CD4-positive, alpha-beta T cell treated with Interleukin-17A for 4 hours (primary cell): ENCODE measurements at regions not wholly inside any gene's neighbourhood (a gene's known extent, or its start where the extent isn't known, plus 50 kb on each side); places are given as distances from the start of the nearest gene placed in this dataset.

ENCODE experiments used
- DNase-seq: peaks from one replicate; pipeline ENCODE4 v3.0.0-alpha.2; 2020; ENCODE audit warnings: mixed read lengths

DNA sequence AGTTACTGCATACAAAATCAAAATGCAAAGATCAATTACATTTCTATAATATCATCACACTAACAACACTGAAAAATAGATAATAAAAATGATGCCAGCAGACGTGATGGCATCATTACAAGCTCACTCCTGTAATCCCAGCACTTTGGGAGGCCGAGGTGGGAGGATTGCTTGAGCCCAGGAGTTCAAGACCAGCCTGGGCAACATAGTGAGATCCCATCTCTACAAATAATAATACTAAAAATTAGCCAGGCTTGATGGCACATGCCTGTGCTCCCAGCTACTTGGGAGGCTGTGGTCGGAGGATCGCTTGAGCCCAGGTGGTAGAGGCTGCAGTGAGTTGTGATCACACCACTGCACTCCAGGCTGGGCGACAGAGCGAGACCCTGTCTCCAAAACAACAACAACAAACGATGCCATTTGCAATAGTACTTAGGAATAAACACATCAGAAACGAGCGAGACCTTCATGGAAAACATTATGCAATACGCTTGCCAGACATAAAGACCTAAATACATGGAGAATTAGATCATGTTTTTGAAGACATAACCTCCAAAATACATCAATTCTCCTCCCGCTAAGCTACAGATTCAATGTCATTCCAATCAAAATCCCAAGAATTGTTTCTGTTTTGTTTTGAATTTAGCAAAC is 86.6 kb upstream of the ERRFI1 start:
- no peak for DNase-seq

DNA sequence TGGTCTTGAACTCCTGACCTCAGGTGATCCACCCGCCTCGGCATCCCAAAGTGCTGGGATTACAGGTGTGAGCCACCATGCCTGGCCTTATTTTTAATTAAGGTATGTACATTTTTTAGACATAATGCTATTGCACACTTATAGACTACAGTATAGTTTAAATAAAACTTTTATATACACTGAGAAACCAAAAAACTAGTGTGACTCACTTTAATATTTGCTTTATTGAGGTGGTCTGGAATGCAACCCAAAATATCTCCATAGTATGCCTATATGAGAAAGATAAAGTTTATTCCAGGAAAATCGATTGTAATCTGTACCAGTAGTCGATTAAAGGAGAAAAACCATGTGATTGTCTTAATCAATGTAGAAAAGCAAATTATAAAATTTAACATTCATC is 85.5 kb upstream of the ERRFI1 start:
- no peak for DNase-seq

DNA sequence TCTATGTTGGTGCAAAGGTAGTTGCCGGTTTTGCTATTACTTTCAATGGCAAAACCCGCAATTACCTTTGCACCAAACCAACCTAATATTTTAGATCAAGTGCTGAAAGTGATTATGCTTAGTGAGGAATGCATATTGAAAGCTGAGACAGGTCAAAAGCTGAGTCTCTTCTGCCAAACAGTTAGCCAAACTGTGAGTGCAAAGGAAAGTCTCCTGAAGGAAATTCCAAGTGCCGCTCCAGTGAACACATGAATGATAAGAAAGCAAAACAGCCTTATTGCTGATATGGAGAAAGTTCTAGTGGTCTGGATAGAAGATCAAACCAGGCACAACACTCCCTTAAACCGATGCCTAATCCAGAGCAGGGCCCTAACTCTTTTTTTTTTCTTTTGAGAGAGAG is 83.1 kb upstream of the ERRFI1 start:
- no peak for DNase-seq

DNA sequence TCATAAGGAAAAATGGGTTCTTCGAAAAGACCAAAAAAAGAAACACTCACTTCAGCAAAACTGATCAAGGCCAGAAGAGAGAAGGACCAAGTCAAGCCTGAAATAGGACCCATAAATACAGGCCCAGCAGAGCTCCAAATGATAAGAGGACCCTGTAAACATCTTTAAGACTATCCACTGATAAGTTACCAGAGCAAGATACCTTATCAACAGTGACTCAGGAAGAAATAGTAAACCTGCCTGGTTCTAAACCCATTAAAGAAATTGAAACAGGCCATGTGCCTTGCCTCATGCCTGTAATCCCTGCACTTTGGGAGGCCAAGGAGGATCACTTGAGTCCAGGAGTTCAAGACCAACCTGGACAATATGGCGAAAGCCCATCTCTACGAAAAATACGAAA is 81.8 kb upstream of the ERRFI1 start:
- DNase-seq = no peak

- no peak for DNase-seq
Observed at GRCh38 chr1:8104278-8105236, 78.4 kb upstream of the ERRFI1 start.

- no peak for DNase-seq
Observed at GRCh38 chr1:8097908-8098307, 71.8 kb upstream of the ERRFI1 start.

GRCh38 chr1:8097077-8097799 is 71.1 kb upstream of the ERRFI1 start:
- DNase-seq = no peak

GRCh38 chr1:8096105-8097011 is 70.2 kb upstream of the ERRFI1 start:
- no peak for DNase-seq

DNA sequence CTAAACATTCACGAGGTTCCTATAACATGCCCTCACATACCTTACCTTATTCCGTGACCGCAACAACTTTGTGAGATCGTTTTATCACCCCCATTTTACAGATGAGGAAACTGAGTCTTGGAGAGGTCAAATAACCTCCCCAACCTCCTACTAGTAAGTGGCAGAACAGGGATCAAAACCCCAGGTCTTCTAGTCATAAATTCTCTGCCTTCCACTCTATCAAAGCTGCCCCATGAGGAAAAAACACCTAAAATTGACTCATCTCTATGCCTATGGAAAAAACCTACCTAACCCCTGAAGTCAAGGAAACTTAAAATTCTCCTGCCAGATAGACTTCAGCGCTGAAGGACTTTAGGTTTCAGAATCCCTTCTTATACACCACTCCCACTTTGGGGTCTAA is 69.5 kb upstream of the ERRFI1 start:
- no peak for DNase-seq

- no peak for DNase-seq
Observed at GRCh38 chr1:8094481-8095241, 68.6 kb upstream of the ERRFI1 start.

DNA sequence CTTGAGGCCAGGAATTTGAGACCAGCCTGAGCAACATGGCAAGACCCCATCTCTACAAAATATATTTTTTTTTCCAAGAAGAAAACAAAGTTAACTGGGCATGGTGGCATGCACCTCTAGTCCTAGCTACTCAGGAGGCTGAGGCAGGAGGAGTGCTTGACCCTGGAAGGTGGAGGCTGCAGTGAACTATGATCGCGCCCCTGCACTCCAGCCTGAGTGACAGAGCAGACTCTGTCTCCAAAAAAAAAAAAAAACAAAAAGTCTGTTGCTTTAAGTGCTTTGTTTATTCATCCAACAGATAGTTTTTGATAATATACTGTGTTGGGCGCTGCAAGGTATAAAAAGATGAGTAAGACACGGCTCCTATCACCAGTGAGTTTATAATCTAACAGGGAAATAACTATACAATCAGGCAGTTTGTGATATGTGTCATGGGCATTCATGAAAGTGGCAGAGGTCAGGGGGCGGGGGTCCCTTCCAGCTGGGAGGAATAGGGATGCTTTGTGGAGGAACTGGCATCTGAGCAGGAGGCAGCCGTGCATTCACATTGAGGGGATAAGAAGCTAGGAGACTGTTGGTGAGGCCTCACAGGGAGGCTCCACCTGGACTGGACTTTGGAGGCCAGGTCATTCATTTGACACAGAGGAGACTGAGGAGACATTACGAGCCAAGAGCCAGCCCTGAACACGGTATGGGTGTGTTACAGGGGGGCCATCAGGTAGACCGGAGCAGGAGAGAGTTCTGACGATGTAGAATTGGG is 67.3 kb upstream of the ERRFI1 start:
- no peak for DNase-seq

- no peak for DNase-seq
Observed at GRCh38 chr1:8092657-8093056, 66.5 kb upstream of the ERRFI1 start.

- DNase-seq = no peak
Observed at GRCh38 chr1:8091691-8092090, 65.6 kb upstream of the ERRFI1 start.

DNA sequence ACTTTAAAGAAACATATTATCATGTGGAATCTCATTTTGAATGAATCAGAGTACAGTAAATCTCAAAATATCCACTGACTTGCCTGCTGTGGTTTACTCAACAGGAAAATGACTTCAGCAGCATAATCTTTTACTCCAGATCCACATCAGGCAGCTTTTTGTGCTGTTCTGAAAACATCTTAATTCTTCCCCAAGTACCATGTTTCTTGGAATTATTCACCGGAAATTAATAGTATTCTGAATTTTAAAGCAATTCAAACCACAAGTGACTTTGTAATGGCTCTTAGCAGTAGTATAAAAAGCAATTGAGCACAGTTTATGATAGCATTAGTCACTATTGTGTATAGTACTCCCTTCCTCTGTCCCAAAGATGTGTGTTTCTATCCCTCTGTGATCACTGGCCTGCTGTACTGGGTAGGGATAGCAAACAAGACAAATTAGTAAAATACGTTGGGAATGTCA is 64.2 kb upstream of the ERRFI1 start:
- DNase-seq = no peak

DNA sequence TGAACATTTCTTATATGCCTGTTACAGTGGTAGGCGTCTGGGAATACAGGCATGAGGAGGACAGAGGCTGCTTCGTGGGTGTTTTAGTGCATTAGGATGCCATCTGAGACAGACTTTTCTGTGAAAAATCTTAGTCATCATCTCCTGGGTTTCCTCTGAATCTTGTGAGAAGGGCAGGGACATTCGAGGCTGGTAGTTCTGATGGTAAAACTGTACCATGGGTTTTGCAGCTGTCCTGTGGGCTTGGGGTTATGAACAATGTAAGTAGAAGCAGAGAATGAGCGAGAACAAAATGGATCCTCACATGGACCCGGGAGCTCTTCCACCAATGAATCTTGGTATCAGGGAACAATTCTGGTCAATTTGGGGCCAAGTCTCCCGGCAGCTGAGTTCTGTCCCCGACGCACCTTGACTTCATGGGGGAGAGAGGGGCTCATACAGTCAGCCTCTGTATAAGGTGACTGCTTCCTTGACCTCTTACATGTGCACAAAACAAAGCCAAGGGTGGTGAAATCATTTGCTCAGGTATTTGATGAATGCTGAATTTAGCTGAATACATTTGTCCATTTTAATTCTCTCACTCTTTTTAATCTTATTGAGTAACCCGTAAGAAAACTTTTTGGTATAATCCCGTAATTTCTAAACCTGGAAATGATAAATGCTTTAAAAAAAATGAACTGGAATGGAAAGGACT is 63.6 kb upstream of the ERRFI1 start:
- DNase-seq = no peak

DNA sequence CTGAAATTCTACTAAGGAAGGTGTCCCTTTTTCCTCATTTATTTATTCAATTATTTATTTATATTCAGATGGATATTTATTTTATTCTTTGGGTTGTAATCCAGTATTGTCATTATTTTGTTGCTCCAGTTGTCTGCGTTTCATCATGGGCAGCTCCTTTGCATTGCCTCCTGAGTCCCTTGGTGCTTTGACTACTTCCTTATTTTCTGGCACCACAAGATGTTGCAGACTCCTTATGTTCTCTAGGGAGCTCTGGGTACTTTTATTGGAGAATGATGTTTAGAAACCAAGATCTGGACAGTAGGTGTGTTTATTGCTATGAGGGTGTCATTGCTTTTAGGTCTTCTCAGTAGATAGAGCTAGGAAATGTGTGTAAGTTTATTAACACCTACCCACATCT is 59.9 kb upstream of the ERRFI1 start:
- no peak for DNase-seq

DNA sequence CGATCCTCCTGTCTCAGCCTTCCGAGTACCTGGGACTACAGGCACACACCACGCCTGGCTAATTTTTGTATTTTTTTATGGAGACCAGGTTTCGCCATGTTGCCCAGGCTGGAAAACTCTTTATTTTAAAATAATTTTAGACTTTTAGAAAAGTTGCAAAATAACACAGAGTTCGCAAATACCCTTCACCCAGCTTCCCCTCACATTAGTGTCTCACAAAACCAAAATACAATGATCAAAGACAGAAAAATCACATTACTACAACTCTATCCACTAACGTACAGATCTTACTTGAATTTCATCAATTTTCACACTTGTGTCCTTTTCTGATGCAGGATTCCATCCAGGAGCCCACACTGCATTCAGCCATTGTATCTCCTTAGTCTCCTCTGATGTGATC is 58.8 kb upstream of the ERRFI1 start:
- no peak for DNase-seq

DNA sequence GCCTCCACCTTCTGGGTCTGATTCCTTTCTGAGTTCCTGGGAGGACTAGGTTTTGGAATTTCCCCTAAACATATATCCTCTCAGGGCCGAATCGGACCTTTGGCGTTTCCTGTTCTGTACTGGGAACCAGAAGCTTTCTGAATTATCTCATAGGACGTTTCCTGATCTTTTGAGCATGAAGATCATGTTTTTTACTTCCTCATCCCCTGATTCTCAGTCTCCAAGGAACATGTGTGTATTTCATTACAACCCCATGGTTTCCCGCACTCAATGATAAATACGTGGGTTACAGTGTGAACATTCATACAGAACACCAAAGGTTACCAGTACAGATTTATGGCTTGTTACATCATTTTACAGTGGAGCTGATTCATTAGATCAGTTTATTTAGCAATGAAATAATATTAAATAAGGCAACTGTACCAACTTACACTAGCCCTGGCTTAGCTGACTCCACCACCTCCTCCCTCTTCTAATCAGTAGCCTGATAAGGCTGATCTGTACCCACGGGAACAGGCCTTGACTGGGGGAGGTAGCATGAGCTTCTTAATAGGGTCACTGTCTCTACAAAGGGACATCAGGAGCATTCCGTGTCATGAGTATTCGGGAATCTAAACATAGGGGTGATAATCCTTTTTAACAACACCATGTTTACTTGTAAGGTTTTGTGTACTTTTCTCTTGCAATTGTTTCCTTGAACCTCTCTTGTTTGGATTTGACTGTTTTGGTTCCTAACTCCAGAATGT is 57.8 kb upstream of the ERRFI1 start:
- no peak for DNase-seq

DNA sequence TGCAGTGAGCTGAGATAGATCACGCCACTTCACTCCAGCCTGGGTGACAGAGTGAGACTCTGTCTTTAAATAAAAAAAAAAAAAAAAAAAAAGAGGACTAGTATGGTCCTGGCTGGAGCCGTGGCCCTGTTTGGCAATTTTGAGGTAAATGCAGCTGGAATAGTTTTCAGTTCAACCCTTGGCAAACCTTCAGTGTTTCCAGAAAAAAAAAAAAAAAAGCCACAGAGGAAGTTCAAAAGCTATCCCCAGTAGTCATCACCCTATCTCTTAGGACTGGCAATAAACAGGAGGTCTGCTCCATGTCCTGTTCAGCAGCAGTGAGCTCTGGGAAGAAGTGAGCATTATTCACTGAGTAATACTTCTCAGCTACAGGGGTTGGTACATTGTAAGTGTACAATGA is 56.8 kb upstream of the ERRFI1 start:
- no peak for DNase-seq
